ENCODE measurements at regions not wholly inside any gene's neighbourhood (a gene's known extent, or its start where the extent isn't known, plus 50 kb on each side); places are given as distances from the start of the nearest gene placed in this dataset.

- Histone ChIP-seq H3K27me3 (peaks cover 18% of the 10 kb centered on the region), H3K4me3 (ENCODE audit: low read depth in 1 of 2, low read length in 1 of 2) (no peak overlapping the region), H3K4me1 (ENCODE audit: control insufficient read depth in 1 of 2, insufficient read depth in 1 of 2, low read depth in 1 of 2, low read length in 1 of 2) (no peaks in the 10 kb centered on the region), H3K36me3 (no peaks in the 10 kb centered on the region), H3K27ac (no peak overlapping the region), H3K9me3 (no peaks in the 10 kb centered on the region)
- no peak for TF ChIP-seq CTCF (IDR thresholded peaks at IDR 0.05)
Measured at GRCh38 chr6:18613319-18613925, 226.3 kb downstream of the RNF144B start.

- Histone ChIP-seq H3K36me3 (no peaks in the 10 kb centered on the region), H3K4me3 (ENCODE audit: low read depth in 1 of 2, low read length in 1 of 2) (no peak overlapping the region), H3K4me1 (ENCODE audit: control insufficient read depth in 1 of 2, insufficient read depth in 1 of 2, low read depth in 1 of 2, low read length in 1 of 2) (no peaks in the 10 kb centered on the region), H3K9me3 (no peaks in the 10 kb centered on the region), H3K27me3 (no peaks in the 10 kb centered on the region), H3K27ac (no peak overlapping the region)
- TF ChIP-seq CTCF (IDR thresholded peaks at IDR 0.05): no peak
Measured at GRCh38 chr6:18629571-18629970, 242.4 kb downstream of the RNF144B start.

GRCh38 chr6:18632670-18633410, 245.7 kb downstream of the RNF144B start:
- Histone ChIP-seq H3K4me1 (ENCODE audit: control insufficient read depth in 1 of 2, insufficient read depth in 1 of 2, low read depth in 1 of 2, low read length in 1 of 2) (no peaks in the 10 kb centered on the region), H3K27ac (no peak overlapping the region), H3K27me3 (no peaks in the 10 kb centered on the region), H3K9me3 (no peaks in the 10 kb centered on the region), H3K4me3 (ENCODE audit: low read depth in 1 of 2, low read length in 1 of 2) (no peak overlapping the region), H3K36me3 (no peaks in the 10 kb centered on the region)
- no peak for TF ChIP-seq CTCF (IDR thresholded peaks at IDR 0.05)

GRCh38 chr6:18634912-18635311, 247.8 kb downstream of the RNF144B start:
- Histone ChIP-seq H3K27ac (no peak overlapping the region), H3K4me3 (ENCODE audit: low read depth in 1 of 2, low read length in 1 of 2) (no peak overlapping the region), H3K36me3 (no peaks in the 10 kb centered on the region), H3K4me1 (ENCODE audit: control insufficient read depth in 1 of 2, insufficient read depth in 1 of 2, low read depth in 1 of 2, low read length in 1 of 2) (no peaks in the 10 kb centered on the region), H3K9me3 (no peaks in the 10 kb centered on the region), H3K27me3 (no peaks in the 10 kb centered on the region)
- no peak for TF ChIP-seq CTCF (IDR thresholded peaks at IDR 0.05)

- Histone ChIP-seq H3K36me3 (no peaks in the 10 kb centered on the region), H3K9me3 (no peaks in the 10 kb centered on the region), H3K4me3 (ENCODE audit: low read depth in 1 of 2, low read length in 1 of 2) (no peak overlapping the region), H3K27me3 (no peaks in the 10 kb centered on the region), H3K27ac (no peak overlapping the region), H3K4me1 (ENCODE audit: control insufficient read depth in 1 of 2, insufficient read depth in 1 of 2, low read depth in 1 of 2, low read length in 1 of 2) (no peaks in the 10 kb centered on the region)
- TF ChIP-seq CTCF (IDR thresholded peaks at IDR 0.05): no peak
Measured at GRCh38 chr6:18640134-18640533, 253.0 kb downstream of the RNF144B start.
